GM23338 (cell line): ENCODE measurements at regions not wholly inside any gene's neighbourhood (a gene's known extent, or its start where the extent isn't known, plus 50 kb on each side); places are given as distances from the start of the nearest gene placed in this dataset.

ENCODE experiments used
- CREB1 ChIP-seq: fragments of 250-450 bp; sonication (Bioruptor Pico); IDR thresholded peaks from 2 replicates; pipeline ENCODE4 v1.5.0; 2020; ENCODE audit warnings: low read depth, mild to moderate bottlenecking, moderate library complexity
- EZH2 ChIP-seq: fragments of 200-600 bp; sonication (generic); IDR thresholded peaks from one replicate; pipeline ENCODE4 v1.8.0; 2017; ENCODE audit warnings: antibody characterized with exemption, mild to moderate bottlenecking, low read depth; ENCODE audit not compliant: unreplicated experiment
- JUNB ChIP-seq: IDR thresholded peaks from one replicate; pipeline ENCODE4 v1.6.1; 2016; ENCODE audit warnings: antibody characterized with exemption; ENCODE audit not compliant: unreplicated experiment
- POLR2AphosphoS5 ChIP-seq: IDR thresholded peaks from 2 replicates; pipeline ENCODE4 v1.6.1; 2016; ENCODE audit warnings: antibody characterized with exemption, low read depth
- REST ChIP-seq: IDR thresholded peaks from one replicate; pipeline ENCODE4 v1.6.1; 2018; ENCODE audit warnings: antibody characterized with exemption; ENCODE audit not compliant: unreplicated experiment
- ZNF114 ChIP-seq: fragments of 250-450 bp; sonication (Bioruptor Pico); IDR thresholded peaks from 2 replicates; pipeline ENCODE4 v1.5.0; 2020; ENCODE audit warnings: mild to moderate bottlenecking, moderate library complexity
- ZNF331 ChIP-seq: fragments of 250-450 bp; sonication (Bioruptor Pico); IDR thresholded peaks from 2 replicates; pipeline ENCODE4 v1.5.0; 2020; ENCODE audit warnings: low read depth, mild to moderate bottlenecking, moderate library complexity
- ZNF462 ChIP-seq: fragments of 250-450 bp; sonication (Bioruptor Pico); IDR thresholded peaks from 2 replicates; pipeline ENCODE4 v1.5.0; 2020; ENCODE audit warnings: mild to moderate bottlenecking, moderate library complexity
- TF ChIP-seq, protein P1 (sequence below), 2 experiments: fragments of 200-600 bp in 1 of 2; sonication (generic) in 1 of 2; conservative IDR thresholded peaks; 2 replicates each; pipeline versions ENCODE4 v1.5.1 to v1.6.1; 2016 to 2017; ENCODE audit warnings: antibody characterized with exemption in 2 of 2, low read depth in 2 of 2, mild to moderate bottlenecking in 2 of 2, moderate library complexity in 1 of 2

DNA sequence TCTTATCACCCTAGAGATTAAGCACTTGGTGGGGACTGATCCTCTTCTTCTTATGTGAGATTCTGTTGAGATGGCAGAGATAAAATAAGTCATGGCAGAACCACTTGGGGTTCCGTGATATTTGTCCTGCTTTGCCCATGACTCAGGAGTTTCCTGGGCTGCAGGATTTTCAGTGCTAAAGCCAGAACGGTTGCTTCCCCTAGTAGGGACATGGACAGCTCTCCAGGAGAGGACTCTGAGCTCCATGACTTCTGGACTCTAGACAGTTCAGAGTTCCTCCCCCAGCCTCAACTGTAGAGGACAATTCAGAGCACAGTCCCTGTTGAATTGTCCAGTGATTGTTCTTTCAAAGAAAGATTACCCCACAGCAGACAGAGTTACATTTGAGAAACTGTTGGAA, 98.8 kb downstream of the OLFM4 start (continued):
- TF ChIP-seq ZNF462 (CRISPR knock-in tag) (no peak), REST (no peak), ZNF331 (CRISPR knock-in tag) (no peak), JUNB (no peak), ZNF114 (CRISPR knock-in tag) (no peak), CREB1 (no peak), EZH2 (no peak), POLR2AphosphoS5 (no peak)
- TF ChIP-seq, protein P1, sequence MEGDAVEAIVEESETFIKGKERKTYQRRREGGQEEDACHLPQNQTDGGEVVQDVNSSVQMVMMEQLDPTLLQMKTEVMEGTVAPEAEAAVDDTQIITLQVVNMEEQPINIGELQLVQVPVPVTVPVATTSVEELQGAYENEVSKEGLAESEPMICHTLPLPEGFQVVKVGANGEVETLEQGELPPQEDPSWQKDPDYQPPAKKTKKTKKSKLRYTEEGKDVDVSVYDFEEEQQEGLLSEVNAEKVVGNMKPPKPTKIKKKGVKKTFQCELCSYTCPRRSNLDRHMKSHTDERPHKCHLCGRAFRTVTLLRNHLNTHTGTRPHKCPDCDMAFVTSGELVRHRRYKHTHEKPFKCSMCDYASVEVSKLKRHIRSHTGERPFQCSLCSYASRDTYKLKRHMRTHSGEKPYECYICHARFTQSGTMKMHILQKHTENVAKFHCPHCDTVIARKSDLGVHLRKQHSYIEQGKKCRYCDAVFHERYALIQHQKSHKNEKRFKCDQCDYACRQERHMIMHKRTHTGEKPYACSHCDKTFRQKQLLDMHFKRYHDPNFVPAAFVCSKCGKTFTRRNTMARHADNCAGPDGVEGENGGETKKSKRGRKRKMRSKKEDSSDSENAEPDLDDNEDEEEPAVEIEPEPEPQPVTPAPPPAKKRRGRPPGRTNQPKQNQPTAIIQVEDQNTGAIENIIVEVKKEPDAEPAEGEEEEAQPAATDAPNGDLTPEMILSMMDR (conservative IDR thresholded peaks at IDR 0.05; ENCODE audit: low read depth in 2 of 2): no peak
